ENCODE measurements at regions not wholly inside any gene's neighbourhood (a gene's known extent, or its start where the extent isn't known, plus 50 kb on each side); places are given as distances from the start of the nearest gene placed in this dataset.
"Not testable (repeated sequence)": the region's sequence is repeated elsewhere in the genome, so short reads cannot be mapped to it uniquely, and the experiment has no call there.

- not testable (repeated sequence) for TF ChIP-seq CTCF (IDR thresholded peaks at IDR 0.05); EP300 (IDR thresholded peaks at IDR 0.05; ENCODE audit: low read depth)
These were observed 317.5 kb downstream of the QKI start for GRCh38 chr6:163732014-163732351.
